CD4-positive, alpha-beta T cell (primary cell): ENCODE measurements at regions not wholly inside any gene's neighbourhood (a gene's known extent, or its start where the extent isn't known, plus 50 kb on each side); places are given as distances from the start of the nearest gene placed in this dataset.

Source experiments
- ATAC-seq: fragments of 200-7000 bp; cut with Tn5 transposase; one replicate; pipeline ENCODE4 v1.10.0; 2022; ENCODE audit warnings: mild to moderate bottlenecking; ENCODE audit not compliant: poor library complexity
- CTCF ChIA-PET: fragments of 350-600 bp; sonication (Branson Sonifier 250); formaldehyde crosslinking; loops from one replicate; lab custom pipeline; 2021; ENCODE audit warnings: antibody characterized with exemption, inconsistent platforms; lab: Charles Lee
- POLR2A ChIA-PET: fragments of 350-600 bp; sonication (Branson Sonifier 250); formaldehyde crosslinking; loops from one replicate; lab custom pipeline; 2021; ENCODE audit warnings: antibody characterized with exemption, inconsistent platforms; lab: Charles Lee
- DNase-seq, 14 experiments: peaks; one replicate each; pipeline ENCODE4 v3.0.0-alpha.2; 2013 to 2020; ENCODE audit warnings: mixed read lengths in 2 of 14
- H3K27ac ChIP-seq, 2 donors: one replicate each; pipeline versions ENCODE4 v1.5.1 to v1.7.0; 2013; ENCODE audit warnings: low read length in 2 of 2, low read depth in 1 of 2, mild to moderate bottlenecking in 1 of 2
- H3K27me3 ChIP-seq, 2 experiments: 1 replicate in 1 of 2; 2 replicates in 1 of 2; pipeline versions ENCODE4 v1.6.1 to v1.7.0; 2013; ENCODE audit warnings: low read length in 2 of 2, control low read depth in 1 of 2, mild to moderate bottlenecking in 1 of 2, moderate library complexity in 1 of 2; ENCODE audit not compliant: insufficient read depth in 2 of 2, control insufficient read depth in 1 of 2
- H3K36me3 ChIP-seq: one replicate; pipeline ENCODE4 v1.6.1; 2013; ENCODE audit warnings: low read length, control low read depth; ENCODE audit not compliant: insufficient read depth
- H3K4me1 ChIP-seq: one replicate; pipeline ENCODE4 v1.6.1; 2013; ENCODE audit warnings: low read length, control low read depth; ENCODE audit not compliant: insufficient read depth
- H3K4me3 ChIP-seq: one replicate; pipeline ENCODE4 v1.5.1; 2013; ENCODE audit warnings: mild to moderate bottlenecking, low read length, moderate library complexity
- H3K9me3 ChIP-seq, 2 experiments: 1 replicate in 1 of 2; 2 replicates in 1 of 2; pipeline versions ENCODE4 v1.6.1 to v1.7.0; 2013; ENCODE audit warnings: low read length in 2 of 2, mild to moderate bottlenecking in 2 of 2, control low read depth in 1 of 2, moderate library complexity in 1 of 2; ENCODE audit not compliant: control insufficient read depth in 1 of 2, insufficient read depth in 1 of 2
- H3K27ac Mint-ChIP-seq: one replicate; pipeline ENCODE4 v1.8.0; 2020; ENCODE audit warnings: mixed read lengths
- H3K27me3 Mint-ChIP-seq: one replicate; pipeline ENCODE4 v1.8.0; 2021; ENCODE audit warnings: mixed read lengths
- H3K36me3 Mint-ChIP-seq: one replicate; pipeline ENCODE4 v1.8.0; 2021; ENCODE audit warnings: low read depth, mixed read lengths
- H3K4me1 Mint-ChIP-seq: one replicate; pipeline ENCODE4 v1.8.0; 2021; ENCODE audit warnings: low read depth, mixed read lengths
- H3K4me3 Mint-ChIP-seq: one replicate; pipeline ENCODE4 v1.8.0; 2020; ENCODE audit warnings: mild to moderate bottlenecking, mixed read lengths
- H3K9me3 Mint-ChIP-seq: one replicate; pipeline ENCODE4 v1.8.0; 2020; ENCODE audit warnings: mixed read lengths
- CTCF ChIP-seq: fragments of 200-600 bp; IDR thresholded peaks from one replicate; pipeline ENCODE4 v1.8.0; 2022; ENCODE audit warnings: antibody characterized with exemption, mild to moderate bottlenecking
- intact Hi-C, 2 experiments: fragments of 100-400 bp; cut with DNase I in 1 of 2; cut with micrococcal nuclease in 1 of 2; formaldehyde crosslinking; loops; one replicate each; pipeline versions ENCODE4 v1.15.1 to v1.9.0; 2023 to 2025; cut with DNase I, micrococcal nuclease

GRCh38 chr13:24610956-24611355 is 69.3 kb upstream of the ATP12A start:
- no peak overlapping the region for H3K27ac Mint-ChIP-seq
- H3K27me3 ChIP-seq, result no peaks in the 10 kb centered on the region
- H3K4me3 ChIP-seq, result no peak overlapping the region
- H3K4me3 Mint-ChIP-seq, result no peak overlapping the region
- peaks cover 4% of the 10 kb centered on the region for H3K4me1 ChIP-seq
- ChIA-PET POLR2A (no interaction called here), CTCF (no interaction called here)
- peaks cover 0 to 7% of the 10 kb centered on the region in 2 experiments for H3K9me3 ChIP-seq
- intact Hi-C loops, result no loop called here
- no peaks in the 10 kb centered on the region for H3K36me3 ChIP-seq
- TF ChIP-seq CTCF, result no peak
- H3K9me3 Mint-ChIP-seq, result no peaks in the 10 kb centered on the region
- H3K27ac ChIP-seq, result no peak overlapping the region
- DNase-seq (no peak), ATAC-seq (no peak)
- H3K36me3 Mint-ChIP-seq, result no peaks in the 10 kb centered on the region
- peaks cover 8% of the 10 kb centered on the region for H3K4me1 Mint-ChIP-seq
- H3K27me3 Mint-ChIP-seq, result no peaks in the 10 kb centered on the region

- CTCF ChIA-PET, result no interaction called here
- Histone ChIP-seq H3K27ac (no peak overlapping the region), H3K9me3 (no peaks in the 10 kb centered on the region), H3K36me3 (no peaks in the 10 kb centered on the region), H3K4me1 (peaks cover 2% of the 10 kb centered on the region), H3K27me3 (no peaks in the 10 kb centered on the region), H3K4me3 (no peak overlapping the region)
- H3K27me3 Mint-ChIP-seq, result no peaks in the 10 kb centered on the region
- no peak for TF ChIP-seq CTCF
- ATAC-seq (no peak), DNase-seq (no peak)
- no peak overlapping the region for H3K4me3 Mint-ChIP-seq
- no peaks in the 10 kb centered on the region for H3K9me3 Mint-ChIP-seq
- intact Hi-C loops, result no loop called here
- POLR2A ChIA-PET, result no interaction called here
- no peaks in the 10 kb centered on the region for H3K36me3 Mint-ChIP-seq
- H3K27ac Mint-ChIP-seq, result no peak overlapping the region
- peaks cover 7% of the 10 kb centered on the region for H3K4me1 Mint-ChIP-seq
Measured at GRCh38 chr13:24612726-24613125, 67.5 kb upstream of the ATP12A start.

GRCh38 chr13:24613128-24613527 is 67.1 kb upstream of the ATP12A start:
- no peaks in the 10 kb centered on the region for H3K9me3 ChIP-seq
- Mint-ChIP-seq H3K4me1 (peaks cover 11% of the 10 kb centered on the region), H3K27ac (no peak overlapping the region), H3K9me3 (no peaks in the 10 kb centered on the region), H3K36me3 (no peaks in the 10 kb centered on the region), H3K4me3 (no peak overlapping the region), H3K27me3 (no peaks in the 10 kb centered on the region)
- DNase-seq (no peak), ATAC-seq (no peak)
- ChIA-PET CTCF (no interaction called here), POLR2A (no interaction called here)
- H3K27me3 ChIP-seq, result no peaks in the 10 kb centered on the region
- no peak overlapping the region for H3K4me3 ChIP-seq
- H3K27ac ChIP-seq, result no peak overlapping the region
- intact Hi-C loops, result no loop called here
- peaks cover 6% of the 10 kb centered on the region for H3K4me1 ChIP-seq
- H3K36me3 ChIP-seq, result no peaks in the 10 kb centered on the region
- no peak for TF ChIP-seq CTCF
